ENCODE measurements at regions not wholly inside any gene's neighbourhood (a gene's known extent, or its start where the extent isn't known, plus 50 kb on each side); places are given as distances from the start of the nearest gene placed in this dataset.
"Not testable (repeated sequence)": the region's sequence is repeated elsewhere in the genome, so short reads cannot be mapped to it uniquely, and the experiment has no call there.

DNA sequence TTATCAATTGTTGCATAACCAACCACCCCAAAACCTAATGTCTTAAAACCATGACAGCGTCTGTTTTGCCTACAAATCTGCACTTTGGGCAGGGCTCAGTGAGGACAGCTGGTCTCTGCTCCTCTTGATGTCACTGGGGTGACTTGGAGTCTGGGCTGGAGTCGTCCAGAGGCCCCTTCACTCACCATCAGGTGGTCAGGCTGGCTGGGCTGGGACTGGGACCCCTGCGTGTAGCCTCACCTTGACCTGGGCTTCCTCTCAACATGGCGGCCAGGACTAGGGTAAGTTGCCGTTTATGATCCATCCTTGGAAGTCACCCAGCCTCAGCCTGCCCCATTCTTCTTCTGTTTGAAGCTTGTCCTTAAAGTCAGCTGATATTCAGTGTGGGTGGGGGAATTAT lies 116.8 kb upstream of the NKX1-1 start:
- DNase-seq: no peak

DNA sequence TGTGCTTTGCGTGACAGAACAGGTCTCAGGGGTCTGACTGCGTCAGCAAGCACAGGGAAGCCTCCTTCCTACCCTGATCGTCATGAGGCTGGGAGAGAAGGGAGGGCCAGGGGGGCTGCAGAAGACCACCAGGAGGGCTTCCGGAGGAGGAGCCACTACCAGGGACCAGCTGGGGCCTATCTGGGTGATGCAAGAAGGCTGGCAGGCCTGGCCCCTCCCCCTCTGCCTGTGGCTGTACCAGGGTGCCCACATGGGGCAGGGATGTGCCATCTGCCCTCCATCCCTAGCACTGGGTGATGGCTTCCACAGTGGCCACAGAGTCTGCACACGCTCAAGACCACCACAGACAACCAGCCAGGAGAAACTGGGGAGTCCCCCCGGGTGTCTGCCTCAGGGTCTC lies 116.4 kb upstream of the NKX1-1 start:
- DNase-seq: no peak

DNA sequence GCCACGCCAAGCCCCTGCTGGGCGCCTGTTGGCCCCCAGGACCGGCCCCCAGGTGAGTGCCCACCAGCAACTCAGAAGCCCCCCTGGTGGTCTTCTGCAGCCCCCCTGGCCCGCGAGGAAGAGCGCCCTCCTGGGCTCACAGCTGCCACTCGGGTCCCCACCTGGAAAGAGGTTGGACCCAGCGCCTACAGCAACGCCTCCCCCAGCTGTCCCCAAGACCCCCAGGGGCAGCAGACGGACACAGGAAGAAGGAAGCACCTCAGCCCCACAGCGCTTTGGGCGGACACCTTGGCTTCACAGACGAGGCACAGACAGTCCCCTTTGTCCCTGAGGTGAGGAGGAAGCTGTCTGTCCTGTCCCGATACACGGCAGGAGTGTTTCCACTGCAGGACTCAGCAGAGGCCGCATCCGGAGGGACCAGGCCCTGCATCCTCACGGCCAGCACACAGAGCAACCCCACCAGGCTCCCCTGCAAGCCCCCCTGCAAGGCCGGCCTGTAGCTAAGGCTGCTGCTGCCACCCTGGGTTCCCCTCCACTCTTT lies 115.6 kb upstream of the NKX1-1 start:
- DNase-seq: no peak

DNA sequence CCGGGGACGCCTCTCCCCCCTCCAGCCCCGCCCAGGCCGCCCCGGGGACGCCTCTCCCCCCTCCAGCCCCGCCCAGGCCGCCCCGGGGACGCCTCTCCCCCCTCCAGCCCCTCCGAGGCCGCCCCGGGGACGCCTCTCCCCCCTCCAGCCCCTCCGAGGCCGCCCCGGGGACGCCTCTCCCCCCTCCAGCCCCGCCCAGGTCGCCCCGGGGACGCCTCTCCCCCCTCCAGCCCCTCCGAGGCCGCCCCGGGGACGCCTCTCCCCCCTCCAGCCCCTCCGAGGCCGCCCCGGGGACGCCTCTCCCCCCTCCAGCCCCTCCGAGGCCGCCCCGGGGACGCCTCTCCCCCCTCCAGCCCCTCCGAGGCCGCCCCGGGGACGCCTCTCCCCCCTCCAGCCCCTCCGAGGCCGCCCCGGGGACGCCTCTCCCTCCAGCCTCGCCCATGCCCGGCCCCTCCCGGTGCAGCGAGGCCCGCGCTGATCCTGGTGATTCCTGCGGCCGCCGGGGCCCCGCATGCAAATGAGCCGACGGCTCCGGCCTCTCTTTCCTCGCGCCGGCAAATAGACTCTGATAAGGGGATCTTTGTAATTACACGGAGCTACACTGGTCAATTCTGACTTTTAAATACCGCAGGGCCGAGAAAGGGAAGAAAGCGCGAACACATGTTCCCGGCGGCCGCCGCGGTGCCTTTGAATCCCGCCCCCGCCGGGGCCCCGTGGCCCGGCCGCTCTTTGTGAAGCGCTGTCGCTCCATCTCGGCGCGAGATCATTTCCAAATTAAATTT lies 114.7 kb upstream of the NKX1-1 start:
- not testable (repeated sequence) for DNase-seq

DNA sequence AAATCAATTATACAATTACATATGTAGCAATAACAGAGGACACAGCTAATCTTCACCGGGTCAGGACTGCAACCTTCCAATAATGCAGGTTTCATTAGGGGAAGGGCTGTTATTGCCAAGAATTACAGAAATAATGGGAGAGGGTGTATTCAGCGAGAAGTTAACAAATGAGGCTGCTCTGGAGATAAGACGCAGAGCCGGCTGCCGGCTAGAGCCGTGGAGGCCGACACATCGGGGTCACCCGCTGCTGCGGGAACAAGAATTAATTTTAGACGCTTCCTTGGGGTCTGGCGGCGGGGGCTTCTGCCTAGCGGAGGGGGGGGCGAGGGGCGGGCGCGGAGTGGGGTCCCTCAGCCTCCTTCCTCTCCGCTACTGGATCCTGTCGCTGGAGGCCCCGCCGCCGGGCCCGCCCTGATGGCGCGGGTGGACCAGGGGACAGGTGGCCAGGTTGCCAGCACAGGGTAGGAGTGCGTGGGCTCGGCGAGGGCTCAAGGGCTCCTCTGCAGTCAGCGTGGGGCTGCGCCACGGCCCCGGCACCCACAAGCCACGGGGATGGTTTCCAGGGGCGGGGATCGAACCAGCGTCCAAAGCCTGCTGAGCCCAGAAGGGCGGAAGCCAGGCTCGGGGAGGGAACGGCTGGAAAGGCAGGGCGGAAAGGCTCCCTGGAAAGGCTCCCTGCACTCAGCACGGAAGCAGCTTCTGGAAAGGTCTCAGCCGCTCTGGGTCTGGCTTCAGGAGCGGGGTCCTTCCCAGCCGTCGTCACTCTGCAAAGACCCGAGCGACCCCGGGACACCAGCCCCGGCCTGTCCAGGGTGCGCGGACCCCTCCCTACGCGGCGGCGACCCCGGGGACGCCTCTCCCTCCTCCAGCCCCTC lies 113.8 kb upstream of the NKX1-1 start:
- DNase-seq: no peak

DNA sequence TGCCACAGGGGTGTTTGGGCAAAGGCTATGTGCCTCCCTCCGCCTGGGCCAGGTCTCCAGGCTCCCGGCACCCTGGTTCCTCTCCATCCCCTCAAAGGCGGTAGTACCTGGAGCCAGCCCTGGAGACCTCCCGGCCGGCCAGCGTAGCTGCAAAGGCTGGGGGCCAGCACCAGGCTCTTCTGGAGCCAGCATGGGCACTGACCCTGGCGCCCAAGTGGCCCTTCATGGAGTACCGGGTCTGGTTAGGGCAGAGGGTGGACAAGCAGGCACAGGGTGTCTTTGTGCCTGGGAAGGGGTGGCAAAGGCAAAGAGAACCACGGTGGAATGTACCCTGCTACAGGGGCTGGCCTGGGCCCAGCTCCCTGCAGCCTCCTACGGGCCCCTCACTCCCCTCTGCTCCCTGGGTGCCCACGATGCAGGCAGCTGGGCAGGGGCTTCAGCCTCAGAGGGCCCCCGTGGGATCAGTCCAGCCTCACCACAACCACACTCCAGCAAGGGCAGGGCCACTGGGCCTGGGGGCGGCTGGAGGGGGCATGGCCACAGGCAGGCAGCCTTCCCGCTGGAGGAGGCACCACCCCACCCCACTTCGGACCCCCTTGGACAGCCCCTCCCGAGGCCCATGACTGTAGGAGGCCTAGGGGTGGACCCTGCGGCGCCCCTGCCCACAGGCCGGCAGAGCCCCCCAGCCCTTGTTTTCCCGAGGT lies 112.9 kb upstream of the NKX1-1 start:
- no peak for DNase-seq

DNA sequence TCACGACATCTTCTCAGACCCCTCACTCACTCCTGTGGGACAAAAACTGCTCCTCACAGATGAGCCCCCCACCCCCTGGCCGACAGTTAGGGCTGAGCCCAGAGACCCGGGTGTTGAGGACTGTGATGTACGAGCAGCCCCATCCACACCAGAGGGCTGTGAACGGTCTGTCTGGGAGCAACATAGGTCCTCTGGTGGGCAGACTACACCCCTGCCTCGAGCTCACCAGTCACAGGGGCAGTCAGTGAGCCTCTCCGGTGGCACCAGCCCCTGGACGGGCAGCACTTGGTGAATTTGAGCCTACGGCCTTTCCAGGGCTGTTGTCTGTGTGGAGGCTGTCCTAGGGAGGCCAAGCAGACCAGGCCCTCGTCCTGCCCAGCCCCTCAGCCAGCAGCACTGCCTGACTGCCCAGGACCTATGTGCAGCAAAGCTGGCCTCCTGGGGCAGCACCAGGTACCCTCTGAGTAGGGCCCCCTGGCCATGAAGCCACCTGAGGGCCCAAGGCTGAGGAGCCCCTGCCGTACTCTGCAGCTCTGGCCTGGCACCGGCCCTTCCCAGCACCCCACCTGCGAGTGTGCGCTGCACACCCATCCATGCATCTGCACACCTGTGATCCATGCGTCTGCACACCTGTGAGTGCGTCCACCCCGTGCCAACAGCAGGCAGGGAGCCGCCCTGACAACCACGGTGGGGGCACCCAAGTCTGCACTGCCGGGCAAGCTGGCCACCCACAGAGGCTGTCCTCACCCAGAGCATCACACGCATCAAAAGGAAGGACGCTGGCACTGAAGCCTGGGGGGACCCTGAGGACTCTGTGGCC lies 111.6 kb upstream of the NKX1-1 start:
- no peak for DNase-seq

DNA sequence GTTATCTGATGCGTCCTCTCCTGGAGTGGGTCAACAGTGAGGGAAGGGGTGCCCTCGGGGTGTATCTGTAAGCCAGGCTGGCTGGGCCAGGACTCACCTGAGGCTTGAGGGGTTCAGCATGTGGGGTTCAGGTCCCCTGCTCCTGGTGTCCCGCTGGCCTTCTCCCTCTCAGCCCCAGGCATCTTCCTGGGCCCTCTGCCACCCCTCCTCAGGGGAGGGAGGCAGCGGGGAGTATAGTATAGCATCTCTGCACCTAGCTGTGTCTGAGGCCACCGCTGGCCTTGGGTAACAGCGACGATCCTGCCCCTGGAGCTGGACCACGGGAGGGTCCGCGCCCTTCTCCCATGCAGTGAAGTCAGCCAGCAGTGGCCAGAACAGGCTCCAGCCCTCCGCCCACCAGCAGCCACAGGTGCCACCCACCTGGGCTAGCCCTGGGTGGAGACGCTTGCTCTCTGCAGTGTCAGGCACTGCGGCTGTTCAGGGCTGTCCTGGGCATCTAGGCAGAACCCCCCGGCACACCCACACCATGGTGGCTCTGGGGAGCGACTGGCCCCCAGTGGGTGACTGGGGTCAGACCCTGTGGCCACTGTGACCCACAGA lies 110.7 kb upstream of the NKX1-1 start:
- DNase-seq: no peak

DNA sequence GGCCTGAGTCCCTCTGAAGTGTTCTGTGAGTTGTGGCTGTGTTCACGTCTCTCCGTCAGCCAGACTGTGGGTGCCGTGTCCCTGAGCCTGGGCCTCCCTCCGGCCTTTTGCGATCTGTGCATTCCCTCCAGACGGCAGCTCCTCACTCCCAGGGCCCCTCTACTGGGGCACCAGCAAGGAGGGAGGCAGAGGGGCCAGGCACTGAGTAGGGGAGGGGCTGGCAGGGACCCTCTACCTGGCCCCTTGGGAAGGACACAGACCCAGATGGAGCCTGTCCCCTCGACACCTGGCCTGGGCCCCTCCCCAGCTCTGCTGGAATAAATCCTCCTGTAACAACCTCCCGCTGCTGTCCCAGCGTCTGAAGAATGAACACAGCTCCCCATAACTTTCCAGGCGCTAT lies 110.0 kb upstream of the NKX1-1 start:
- DNase-seq: no peak

DNA sequence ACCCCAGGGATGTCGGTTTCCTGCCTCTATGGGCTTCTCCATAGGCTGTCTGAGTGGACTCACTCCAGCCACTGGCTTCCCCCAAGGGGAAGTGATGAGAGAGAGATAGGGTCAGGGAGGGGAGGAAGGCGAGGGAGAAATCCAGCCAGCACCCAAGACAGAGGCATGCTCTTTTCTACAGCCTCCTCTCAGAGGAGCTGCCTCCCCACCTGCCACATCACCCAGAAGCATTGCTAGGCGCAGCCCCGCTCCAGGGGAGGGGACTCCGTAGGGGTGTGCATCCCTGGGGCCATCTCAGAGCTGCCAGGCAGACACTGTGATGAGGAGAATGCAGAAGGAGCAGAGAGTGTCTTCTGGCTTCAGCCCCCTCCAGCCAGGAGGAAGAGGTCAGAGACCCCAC lies 109.5 kb upstream of the NKX1-1 start:
- DNase-seq: no peak

DNA sequence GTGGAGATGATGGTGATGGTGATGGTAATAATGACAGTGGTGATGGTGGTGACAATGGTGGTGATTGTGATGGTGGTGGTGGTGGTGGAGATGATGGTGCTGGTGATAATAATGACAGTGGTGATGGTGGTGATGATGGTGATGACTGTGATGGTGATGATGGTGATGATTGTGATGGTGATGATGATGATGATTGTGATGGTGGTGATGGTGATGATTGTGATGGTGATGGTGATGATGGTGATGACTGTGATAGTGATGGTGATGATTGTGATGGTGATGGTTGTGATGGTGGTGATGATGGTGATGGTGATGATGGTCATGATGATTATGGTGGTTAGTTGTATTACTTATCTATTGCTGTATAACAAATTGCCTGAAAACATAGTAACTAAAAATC lies 108.9 kb upstream of the NKX1-1 start:
- DNase-seq: no peak

DNA sequence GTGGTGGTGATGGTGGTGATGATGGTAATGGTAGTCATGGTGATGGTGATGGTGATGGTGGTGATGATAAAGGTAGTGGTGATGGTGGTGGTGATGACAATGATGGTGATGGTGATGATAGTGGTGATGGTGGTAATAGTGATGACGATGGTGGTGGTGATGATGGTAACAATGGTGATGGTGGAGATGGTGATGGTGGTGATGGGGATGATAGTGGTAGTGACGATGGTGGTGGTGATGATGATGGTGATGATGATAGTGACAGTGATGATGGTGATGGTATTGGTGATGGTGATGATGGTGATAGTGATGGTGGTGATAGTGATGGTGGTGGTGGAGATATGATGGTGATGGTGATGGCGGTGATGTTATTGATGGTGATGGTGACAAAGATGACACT lies 108.4 kb upstream of the NKX1-1 start:
- DNase-seq: no peak

DNA sequence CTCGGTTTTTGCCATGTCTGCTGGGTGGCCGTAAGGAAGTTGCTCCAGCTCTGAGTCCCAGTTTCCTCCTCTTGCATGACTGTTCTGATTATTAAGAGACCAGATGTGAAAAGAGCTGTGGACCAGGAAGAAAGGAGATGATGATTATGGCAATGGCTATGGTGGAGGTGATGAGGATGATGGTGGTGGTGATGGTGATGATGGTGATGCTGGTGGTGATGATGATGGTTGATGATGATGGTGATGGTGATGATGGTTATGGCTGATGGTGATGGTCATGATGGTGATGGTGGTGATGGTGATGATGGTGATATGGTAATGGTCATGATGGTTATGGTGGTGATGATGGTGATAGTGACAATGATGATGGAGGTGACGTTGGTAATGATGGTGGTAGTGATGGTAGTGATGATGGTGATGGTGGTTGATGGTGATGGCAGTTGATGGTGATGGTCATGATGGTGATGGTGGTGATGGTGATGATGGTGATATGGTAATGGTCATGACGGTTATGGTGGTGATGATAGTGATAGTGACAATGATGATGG lies 107.8 kb upstream of the NKX1-1 start:
- no peak for DNase-seq

DNA sequence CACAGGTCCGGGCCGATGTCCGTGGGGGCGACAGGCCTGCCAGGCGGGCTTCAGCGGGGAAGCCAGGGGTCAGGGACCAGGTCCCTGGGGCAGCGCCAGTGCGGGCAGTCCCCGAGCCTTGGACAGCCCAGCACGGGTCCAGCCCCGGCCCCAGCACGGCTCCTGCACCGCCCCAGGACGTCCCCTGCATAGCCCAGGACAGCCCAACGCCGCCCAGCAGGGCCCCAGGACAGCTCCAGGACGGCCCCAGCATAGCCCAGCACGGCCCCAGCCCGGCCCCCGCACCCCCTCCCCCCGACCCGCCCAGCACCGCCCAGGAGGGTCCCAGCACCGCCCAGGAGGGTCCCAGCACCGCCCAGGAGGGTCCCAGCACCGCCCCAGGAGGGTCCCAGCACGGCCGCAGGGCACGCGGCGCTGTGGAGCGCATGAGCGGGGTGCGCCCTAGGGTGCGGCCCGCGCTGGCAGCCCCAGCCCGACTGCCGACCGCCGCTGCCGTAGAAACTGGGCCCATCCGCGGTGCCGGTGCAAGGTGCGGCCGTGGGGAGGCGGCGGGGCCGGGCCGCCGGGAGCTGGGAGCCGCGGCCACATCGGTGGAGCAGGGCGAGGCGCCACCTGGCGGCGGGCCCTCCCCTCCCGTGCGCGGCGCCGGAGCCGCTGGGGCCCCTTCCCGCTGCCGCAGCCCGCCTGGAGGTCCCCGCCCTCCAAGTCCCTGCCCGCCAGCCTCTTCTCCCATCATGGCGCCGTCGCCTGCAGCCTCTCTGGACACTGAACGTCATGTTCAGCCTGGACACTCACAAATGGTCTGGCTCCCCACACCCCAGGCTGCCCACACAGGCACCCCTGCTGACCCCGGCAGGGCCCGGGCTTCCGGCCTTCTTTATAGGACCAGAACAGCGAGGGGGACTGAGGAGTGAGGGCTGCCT lies 106.8 kb upstream of the NKX1-1 start:
- no peak for DNase-seq

DNA sequence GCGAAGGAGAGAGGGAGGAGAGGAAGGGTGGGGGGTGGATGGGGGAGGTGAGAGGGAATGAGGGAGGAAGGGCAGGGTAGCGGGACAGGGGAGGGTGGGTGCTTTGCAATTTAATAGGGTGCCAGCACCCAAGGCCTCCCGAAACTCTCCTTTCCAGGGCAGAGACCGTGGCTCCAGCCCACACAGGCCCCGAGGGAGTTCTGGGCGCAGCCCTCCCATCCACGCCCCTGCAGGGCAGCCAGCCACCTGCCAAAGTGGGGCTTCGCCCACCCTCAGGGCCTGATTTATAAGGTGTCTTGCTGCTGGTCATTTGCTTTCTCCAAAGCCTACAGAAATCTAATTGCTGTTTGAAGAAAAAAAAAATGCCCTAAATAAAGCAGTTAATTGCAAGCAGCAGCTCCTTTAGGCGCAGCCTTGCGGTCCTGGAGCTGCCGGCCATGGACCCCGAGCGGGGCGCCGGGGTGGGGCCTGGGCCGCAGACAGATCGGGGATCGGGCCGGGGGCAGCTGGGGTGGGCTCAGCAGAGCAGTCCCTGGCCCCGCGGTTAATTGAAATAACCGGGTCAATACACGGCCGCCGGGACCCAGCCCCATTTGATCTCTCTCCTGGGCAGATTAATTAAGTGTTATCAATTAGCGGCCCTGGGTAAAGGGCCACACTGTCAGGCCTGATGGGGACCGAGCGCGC lies 106.0 kb upstream of the NKX1-1 start:
- no peak for DNase-seq

DNA sequence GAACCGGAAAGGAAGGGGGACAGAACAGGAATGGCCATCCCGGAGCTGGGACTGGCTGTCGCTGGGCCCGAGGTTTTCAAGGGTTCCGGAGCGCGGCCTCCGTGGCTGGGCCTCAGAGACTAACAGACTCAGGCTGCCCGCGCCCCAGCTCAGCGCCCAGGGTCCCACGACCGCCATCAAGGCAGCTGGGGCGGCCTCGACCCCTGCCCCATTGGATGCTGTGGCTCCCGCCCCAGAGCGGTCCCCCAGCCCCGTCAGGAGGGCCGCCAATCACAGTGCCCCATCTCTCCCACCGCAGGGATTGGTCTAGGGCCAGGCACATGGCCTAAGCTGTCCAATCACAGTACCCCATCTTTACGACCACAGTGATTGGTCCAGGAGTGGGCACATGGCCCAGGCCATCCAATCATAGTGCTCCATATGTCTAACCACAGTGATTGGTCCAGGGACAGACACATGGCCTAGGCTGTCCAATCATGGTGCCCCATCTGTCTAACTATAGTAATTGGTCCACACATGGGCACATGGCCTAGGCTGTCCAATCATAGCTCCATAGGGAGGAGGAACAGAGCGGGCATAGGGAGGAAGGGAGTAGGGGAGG lies 105.3 kb upstream of the NKX1-1 start:
- DNase-seq: no peak

DNA sequence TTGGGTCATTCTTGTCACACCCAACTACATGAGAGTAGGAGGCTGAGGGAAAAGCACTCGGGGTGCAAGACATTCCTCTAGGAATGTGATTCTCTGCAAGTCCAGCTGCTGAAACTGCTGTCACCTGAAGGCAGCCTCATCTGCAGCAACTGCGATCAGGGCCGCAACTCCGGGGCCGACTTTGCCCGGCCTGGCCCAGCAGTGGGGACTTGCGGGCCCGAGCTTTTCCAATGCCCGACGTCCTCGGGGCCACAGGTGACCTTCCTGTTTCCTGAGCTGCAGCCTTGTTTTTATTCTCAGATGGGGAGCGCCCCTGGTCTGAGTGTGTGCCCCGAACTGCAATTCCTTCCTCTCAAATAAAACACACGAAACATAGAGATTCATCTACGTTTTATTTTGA lies 104.7 kb upstream of the NKX1-1 start:
- DNase-seq: no peak

DNA sequence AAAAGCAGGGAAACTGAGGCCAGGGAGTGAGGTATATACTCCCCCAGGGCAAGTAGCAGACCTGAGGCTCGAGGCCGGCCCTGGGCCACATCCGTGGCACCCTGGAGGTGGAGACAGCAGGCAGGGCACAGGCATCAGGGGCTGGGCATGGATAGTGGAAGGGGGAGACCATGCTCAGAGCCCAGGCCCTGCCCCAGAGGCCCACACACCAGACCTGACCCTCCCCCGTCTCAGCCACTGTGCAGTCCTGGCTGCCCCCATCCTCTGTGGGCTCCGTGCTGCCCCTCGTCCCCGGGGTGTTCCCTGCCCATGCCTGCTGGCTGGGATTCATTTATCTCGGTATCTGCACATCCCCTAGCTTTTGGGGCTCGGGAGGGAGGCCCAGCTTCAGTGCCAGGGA lies 103.1 kb upstream of the NKX1-1 start:
- no peak for DNase-seq
